Heart right ventricle (tissue), 16 donors: ENCODE measurements at regions not wholly inside any gene's neighbourhood (a gene's known extent, or its start where the extent isn't known, plus 50 kb on each side); places are given as distances from the start of the nearest gene placed in this dataset.

Experiments used
- ATAC-seq, 8 donors: fragments of 200-7000 bp; cut with Tn5 transposase; one replicate each; pipeline ENCODE4 v1.9.1; 2020; ENCODE audit warnings: mild to moderate bottlenecking in 8 of 8, moderate library complexity in 8 of 8, moderate number of reproducible peaks in 1 of 8
- DNase-seq, 2 donors: peaks; one replicate each; pipeline ENCODE4 v3.0.0-alpha.2; 2020
- H3K27ac ChIP-seq, 10 donors: fragments of 200-600 bp; sonication (generic) in 2 of 10; one replicate each; pipeline versions ENCODE4 v1.5.0 to v1.8.0; 2020 to 2022; ENCODE audit warnings: mild to moderate bottlenecking in 3 of 10
- H3K27me3 ChIP-seq, 7 donors: fragments of 200-600 bp; one replicate each; pipeline ENCODE4 v1.8.0; 2021 to 2022; ENCODE audit warnings: mild to moderate bottlenecking in 2 of 7
- H3K36me3 ChIP-seq, 9 donors: fragments of 200-600 bp; sonication (generic) in 1 of 9; one replicate each; pipeline versions ENCODE4 v1.5.0 to v1.8.0; 2020 to 2022; ENCODE audit warnings: mild to moderate bottlenecking in 2 of 9
- H3K4me1 ChIP-seq, 9 donors: fragments of 200-600 bp; sonication (generic) in 1 of 9; one replicate each; pipeline versions ENCODE4 v1.5.0 to v1.8.0; 2020 to 2022; ENCODE audit warnings: mild to moderate bottlenecking in 4 of 9
- H3K4me3 ChIP-seq, 10 donors: fragments of 200-600 bp; sonication (generic) in 2 of 10; one replicate each; pipeline versions ENCODE4 v1.5.0 to v1.8.0; 2020 to 2022; ENCODE audit warnings: mild to moderate bottlenecking in 7 of 10, moderate library complexity in 2 of 10
- H3K9me3 ChIP-seq, 11 donors: fragments of 200-600 bp in 10 of 11; sonication (generic) in 2 of 11; one replicate each; pipeline versions ENCODE4 v1.5.0 to v1.8.0; 2013 to 2022; ENCODE audit warnings: mild to moderate bottlenecking in 2 of 11, control low read depth in 1 of 11, moderate library complexity in 1 of 11
- CTCF ChIP-seq, 9 donors: fragments of 200-600 bp; sonication (generic) in 2 of 9; IDR thresholded peaks; one replicate each; pipeline versions ENCODE4 v1.5.0 to v1.8.0; 2021 to 2022; ENCODE audit warnings: antibody characterized with exemption in 9 of 9, mild to moderate bottlenecking in 5 of 9, moderate library complexity in 1 of 9
- WGBS, 2 donors: extraction: QIAGEN DNeasy Blood & Tissue Kit; methylation state at CpG; one replicate each; pipeline ENCODE4 v1.1.7; 2013; ENCODE audit warnings: inconsistent platforms in 1 of 2; 5-methylcytosine and 5-hydroxymethylcytosine counted together
- intact Hi-C, 10 donors: fragments of 100-400 bp; cut with DNase I; formaldehyde crosslinking; loops; one replicate each; pipeline versions ENCODE4 v1.11.1 to v1.14.2; 2022
- donor health status: Arrhythmogenic right ventricular cardiomyopathy.
- donor health status: ischemic (EF 13 %, LVEDD 7.1; RV severe dilation, severe dysfunction).
- donor health status: healthy with polysubstance abuse.
- donor health status: DM: no; HTN: yes; CAD: no.
- donor health status: DM: no; HTN: no; CAD: no.
- donor health status: ischemic (EF 25% LVEDD 6.9; RV normal size, moderate dysfunction).
- donor health status: ischemic (EF 25% LVEDD 5.7; RV mildly dilated, moderate dysfunction).
- donor health status: healthy.
- donor health status: DM: yes; HTN: yes; CAD: no.
- donor health status: Ischemic cardiomyopathy.
- donor health status: ischemic (EF 35%, LVEDD 5.7; RV mildly dilated, moderate dysfunction).
- donor health status: nonischemic (EF 11% LVEDD 7.7; RV severe dilation, severe dysfunction).
- donor health status: DM: yes; HTN: yes; CAD: no.
- donor health status: PGD.
- donor health status: ischemic (EF 29% LVEDD 5.4; RV normal size, mild dysfunction).
- donor health status: nonischemic (EF 23%, LVEDD 6.1; RV moderate dilation, normal function).

DNA sequence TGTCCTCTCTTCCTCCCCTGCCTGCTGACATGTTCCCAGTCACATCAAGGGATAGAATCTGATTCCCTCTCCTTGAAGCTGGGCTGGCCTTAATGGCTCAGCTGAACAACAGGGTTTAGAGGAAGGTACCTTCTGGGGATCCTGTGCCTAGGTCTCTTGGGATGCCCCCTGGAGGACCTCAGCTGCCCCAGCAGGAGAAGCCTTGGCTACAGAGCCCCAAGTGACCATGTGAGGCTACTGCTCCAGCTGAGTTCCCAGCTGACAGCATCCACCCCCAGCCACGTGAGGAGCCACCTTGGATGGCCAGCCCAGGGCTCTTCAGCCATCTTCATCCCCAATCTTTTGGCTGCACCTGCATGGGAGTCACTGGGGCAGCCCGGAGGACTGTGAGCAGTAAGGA lies 1499.3 kb downstream of the TBC1D22A start:
- intact Hi-C loops: no loop called here
- WGBS, 2 donors: 71 to 81% methylated on average over 2 of the region's 2 CpGs
- DNase-seq: no peak
- no peak for TF ChIP-seq CTCF (IDR thresholded peaks at IDR 0.05)
- Histone ChIP-seq H3K27ac (no peak overlapping the region), H3K4me3 (no peak overlapping the region), H3K9me3 (no peaks in the 10 kb centered on the region), H3K4me1 (no peaks in the 10 kb centered on the region), H3K36me3 (no peaks in the 10 kb centered on the region), H3K27me3 (peaks cover 0 to 55% (median 4%) of the 10 kb centered on the region in 7 donors)
- no peak for ATAC-seq

DNA sequence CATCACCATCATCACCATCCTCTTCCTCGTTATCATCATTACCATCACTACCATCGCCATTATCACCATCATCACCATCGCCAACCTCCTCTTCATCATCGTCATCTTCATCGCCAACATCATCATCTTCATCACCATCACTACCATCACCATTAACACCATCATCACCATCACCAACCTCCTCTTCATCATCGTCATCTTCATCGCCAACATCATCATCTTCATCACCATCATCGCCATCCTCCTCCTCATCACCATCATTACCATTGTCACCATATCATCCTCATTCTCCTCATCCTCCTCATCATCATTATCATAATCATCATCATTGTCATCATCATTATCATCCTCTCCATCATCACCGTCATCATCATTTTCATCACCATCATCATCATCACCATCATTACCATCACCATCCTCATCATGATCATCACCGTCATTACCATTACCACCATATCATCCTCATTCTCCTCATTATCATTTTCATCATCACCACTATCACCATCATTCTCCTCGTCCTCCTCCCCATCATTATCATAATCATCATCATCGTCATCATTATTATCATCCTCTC lies 1498.7 kb downstream of the TBC1D22A start:
- Histone ChIP-seq H3K4me3 (no peak overlapping the region), H3K9me3 (no peaks in the 10 kb centered on the region), H3K4me1 (no peaks in the 10 kb centered on the region), H3K36me3 (no peaks in the 10 kb centered on the region), H3K27ac (no peak overlapping the region), H3K27me3 (peaks cover 0 to 56% (median 4%) of the 10 kb centered on the region in 7 donors)
- DNase-seq (no peak), ATAC-seq (no peak)
- intact Hi-C loops: no loop called here
- WGBS, 2 donors: 93 to 97% methylated on average over 12 of the region's 12 CpGs
- no peak for TF ChIP-seq CTCF (IDR thresholded peaks at IDR 0.05)

DNA sequence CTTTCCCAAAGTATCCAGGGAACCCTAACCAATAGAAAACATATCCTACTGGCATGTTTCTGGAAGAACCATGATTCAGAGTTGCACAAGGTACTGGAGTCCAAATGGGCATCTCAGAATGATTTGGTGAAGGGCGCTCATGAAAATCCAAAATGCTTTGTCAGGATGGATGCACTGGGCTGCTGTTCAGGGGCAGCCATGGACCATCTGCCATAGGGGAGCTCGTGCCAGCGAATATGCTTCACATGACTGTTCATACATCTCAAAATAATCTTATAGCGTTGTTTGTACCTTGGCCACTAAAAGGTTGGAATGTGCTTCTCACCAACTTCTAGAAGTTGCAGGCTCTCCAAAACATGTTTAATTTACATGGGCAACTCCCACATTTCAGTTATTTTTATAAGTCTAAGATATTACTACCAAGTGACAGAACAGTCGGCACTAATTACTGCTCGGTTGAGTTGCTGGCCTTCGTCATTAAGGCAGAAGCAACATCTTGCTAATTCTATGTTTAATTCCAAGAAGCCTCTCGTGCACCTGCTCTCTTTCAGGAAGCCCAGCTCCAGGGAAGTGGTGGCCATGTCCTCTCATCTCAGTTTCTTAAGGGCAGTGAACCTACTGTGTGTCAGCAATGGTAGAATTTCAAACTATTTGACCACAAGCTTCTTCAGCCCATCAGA lies 1497.7 kb downstream of the TBC1D22A start:
- Histone ChIP-seq H3K9me3 (no peaks in the 10 kb centered on the region), H3K36me3 (no peaks in the 10 kb centered on the region), H3K27me3 (peaks cover 0 to 56% (median 6%) of the 10 kb centered on the region in 7 donors), H3K4me1 (no peaks in the 10 kb centered on the region), H3K4me3 (no peak overlapping the region), H3K27ac (no peak overlapping the region)
- WGBS, 2 donors: 90 to 93% methylated on average over 8 of the region's 8 CpGs
- intact Hi-C loops: no loop called here
- ATAC-seq: no peak
- TF ChIP-seq CTCF (IDR thresholded peaks at IDR 0.05): no peak
- DNase-seq: no peak

DNA sequence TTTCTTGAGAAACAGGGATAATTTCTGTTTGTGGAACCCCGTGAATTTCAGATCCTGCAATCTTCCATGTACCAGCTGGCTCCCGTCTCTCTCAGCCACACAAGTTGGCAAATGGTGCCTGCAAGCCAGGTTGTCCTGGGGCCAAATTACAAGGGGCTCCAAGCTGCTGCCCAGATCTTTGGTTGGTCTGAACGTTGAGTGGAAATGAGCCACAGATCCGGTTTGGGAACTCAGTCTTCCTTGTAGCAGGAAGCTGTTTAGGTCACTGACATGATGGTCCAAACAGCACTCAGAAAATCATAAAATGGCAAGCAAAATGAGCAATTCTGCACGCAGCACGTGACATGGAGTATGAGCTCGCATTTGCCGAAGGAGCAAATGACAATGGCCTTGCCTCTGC lies 1496.4 kb downstream of the TBC1D22A start:
- ATAC-seq: no peak
- Histone ChIP-seq H3K4me3 (no peak overlapping the region), H3K36me3 (no peaks in the 10 kb centered on the region), H3K9me3 (no peaks in the 10 kb centered on the region), H3K27me3 (peaks cover 0 to 59% (median 8%) of the 10 kb centered on the region in 7 donors), H3K27ac (no peak overlapping the region), H3K4me1 (no peaks in the 10 kb centered on the region)
- TF ChIP-seq CTCF (IDR thresholded peaks at IDR 0.05): no peak
- 82 to 87% methylated on average over 8 of the region's 8 CpGs for WGBS, 2 donors
- no peak for DNase-seq
- intact Hi-C loops: no loop called here
